NCI-H345 treated with DMSO at 0.1 percent for 48 hours (cell line): ENCODE measurements at regions not wholly inside any gene's neighbourhood (a gene's known extent, or its start where the extent isn't known, plus 50 kb on each side); places are given as distances from the start of the nearest gene placed in this dataset.

Experiments
- DNase-seq: peaks from one replicate; lab custom pipeline; 2025; ENCODE audit not compliant: unreplicated experiment; lab: John Stamatoyannopoulos, UW

DNA sequence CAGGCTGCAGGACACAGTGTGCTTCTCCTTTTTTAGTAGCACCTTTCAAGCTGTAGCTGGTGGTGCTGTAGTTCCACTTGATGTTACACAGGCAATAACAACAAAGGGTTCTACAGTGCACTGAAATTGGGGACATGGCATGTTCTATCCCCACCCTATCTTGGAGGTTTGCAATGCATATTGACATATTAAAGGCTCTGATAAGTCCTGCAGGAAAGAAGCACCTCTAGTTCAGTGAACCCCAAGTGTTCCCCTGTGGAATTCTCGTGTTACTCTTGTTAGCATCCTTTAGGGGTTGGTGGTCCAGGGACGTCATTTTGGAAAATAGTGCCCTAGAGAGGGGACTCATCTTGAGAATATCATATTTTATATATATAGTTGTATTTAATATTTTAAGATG, 337.6 kb downstream of the DHX35 start:
- DNase-seq = no peak

DNA sequence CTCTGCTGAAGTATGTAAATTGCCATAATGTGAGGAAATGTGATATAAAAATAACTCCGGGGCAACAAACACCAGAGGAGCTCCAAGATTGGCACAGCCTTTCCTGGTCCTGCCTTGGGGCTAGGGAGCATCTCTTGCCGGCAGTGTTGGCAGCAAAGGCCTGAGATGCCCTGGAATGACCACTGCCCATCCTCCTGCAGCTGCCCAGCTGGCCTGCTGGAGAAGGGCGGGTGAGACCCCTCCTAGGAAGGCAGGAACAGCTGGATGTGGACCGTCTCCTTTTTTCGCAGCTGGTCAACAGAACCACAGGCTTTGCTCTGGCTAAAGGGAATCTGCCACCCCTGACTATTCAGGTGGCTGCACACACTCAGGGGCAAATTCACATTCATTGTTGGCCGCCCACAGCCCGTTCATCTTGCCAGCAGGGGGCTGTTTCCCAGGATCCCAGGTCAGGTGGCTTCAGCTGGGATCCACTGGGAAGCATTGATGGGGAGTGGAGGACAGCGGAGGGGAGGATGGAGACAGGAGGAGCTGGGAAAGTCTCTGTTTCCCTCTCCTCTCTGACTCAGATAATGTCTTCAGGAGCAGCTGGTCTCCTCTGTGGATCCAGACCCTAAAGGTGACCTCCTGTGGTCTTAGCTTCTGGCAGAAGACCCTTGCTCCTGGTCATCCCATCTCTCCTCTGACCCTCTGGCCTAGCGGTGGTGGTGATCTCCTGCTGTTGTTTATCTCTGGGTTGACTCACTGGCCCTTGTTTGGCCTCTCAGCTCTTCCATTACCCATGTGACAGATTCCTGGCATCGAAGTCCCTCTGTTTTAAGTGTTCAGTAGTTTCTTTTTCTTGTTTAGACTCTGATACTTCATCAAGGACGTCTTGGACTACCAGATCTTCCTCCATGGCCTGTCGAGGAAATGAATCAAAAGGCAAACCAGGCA, 336.7 kb downstream of the DHX35 start:
- no peak for DNase-seq

DNA sequence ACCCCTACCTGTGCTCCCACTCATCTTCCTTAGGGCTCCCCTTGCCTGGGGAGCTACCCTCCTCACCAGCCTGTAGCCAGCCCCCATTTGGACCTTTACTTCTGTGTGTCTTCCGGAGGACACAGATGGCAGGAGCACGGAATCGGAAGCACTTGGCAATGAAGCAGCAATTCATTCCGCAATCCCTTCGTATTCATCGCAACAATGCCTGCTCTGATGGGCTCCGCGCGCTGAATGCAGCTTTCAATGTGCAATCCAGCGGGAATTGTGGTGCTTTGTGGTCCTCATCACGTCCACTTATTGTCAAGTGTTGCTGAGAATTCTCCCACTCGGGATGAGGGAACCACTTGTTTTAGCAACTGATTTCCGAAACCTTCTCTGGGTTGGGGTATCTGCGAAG, 336.0 kb downstream of the DHX35 start:
- DNase-seq = no peak

DNA sequence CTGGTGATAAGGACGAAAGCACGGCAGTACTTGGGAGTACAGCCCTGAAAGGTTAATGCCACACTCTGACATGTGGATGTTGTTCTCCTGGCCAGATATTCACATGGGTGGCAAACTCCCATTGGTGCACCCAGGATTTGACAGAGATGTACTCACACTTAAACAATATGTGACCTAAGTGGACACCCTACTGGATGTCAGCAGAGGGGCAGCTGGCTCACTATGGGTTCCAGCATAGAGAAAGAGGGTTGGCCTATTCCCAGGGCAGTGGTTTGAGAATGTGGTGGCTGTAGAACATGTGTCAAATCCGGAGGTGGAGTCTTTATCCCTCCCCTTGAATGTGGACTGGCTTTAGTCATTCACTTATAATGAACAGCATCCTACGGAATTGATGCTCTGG, 333.2 kb downstream of the DHX35 start:
- DNase-seq = no peak

DNA sequence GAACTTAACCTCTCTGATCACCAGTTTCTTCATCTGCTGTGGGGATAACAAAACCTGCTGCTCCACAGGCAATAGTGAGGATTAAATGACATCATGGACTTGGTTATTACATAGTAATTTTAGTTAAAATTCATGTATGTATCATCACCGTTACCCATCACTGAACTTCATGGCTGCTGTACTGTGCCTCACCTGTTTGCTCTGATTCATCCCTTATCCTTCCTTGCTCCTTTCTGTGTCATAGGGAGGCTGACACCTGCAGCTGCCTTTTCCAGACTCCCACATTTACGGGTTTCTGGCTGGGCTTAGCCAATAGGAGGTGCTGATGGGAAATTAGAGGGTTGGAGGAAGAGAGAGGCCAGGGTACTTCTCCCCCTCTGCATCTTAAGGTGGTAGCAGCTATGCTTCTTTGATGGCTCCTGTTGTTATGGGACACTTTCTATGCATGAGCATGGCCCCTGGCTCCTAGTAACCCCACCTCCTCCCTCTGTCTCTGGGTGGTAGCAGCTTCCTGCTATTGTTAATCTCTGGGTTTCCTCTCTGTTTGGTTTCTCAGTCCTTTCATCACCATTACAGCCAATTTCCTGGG, 332.1 kb downstream of the DHX35 start:
- DNase-seq = no peak

DNA sequence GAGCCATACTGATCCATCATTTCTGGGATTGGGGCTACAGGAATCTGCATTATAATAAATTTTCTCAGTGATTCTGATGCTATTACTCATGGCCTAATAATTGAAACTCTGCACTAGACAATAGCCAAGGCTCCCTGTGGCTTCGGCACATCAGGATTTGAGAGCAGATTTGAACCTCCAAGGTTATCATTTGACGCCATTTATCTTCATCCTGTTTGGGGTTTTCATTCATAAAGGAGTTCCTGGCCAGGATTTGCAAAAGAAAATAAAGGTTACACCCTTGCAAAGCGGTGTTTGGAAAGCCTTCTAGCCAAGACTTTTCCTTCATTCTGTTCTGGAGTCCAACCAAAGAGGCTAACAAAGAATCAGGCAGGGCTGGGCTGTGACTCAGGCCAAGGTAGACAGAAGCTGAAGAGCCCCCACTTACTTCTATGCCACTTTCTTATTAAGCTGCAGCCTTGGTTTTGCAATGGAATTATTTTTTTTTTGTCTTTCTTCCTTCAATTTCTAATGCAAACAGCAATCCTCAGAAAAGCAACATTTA, 330.1 kb downstream of the DHX35 start:
- DNase-seq = no peak

DNA sequence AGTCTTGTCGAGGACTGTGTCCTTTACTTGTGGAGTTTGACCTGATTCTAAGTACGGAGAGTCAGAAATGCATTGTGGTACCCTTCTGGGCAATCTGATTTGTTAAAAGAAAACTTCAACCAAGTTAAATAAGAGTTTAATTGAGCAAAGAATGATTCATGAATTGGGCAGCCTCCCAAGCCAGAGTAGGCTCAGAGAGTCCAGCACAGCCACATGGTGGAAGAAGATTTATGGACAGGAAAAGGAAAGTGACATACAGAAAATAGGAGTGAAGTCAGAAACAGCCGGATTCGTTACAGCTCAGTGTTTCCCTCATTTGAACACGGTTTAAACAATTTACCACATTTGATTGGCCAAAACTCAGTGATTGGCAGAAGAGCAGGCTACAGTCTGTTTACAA, 329.2 kb downstream of the DHX35 start:
- DNase-seq = no peak

DNA sequence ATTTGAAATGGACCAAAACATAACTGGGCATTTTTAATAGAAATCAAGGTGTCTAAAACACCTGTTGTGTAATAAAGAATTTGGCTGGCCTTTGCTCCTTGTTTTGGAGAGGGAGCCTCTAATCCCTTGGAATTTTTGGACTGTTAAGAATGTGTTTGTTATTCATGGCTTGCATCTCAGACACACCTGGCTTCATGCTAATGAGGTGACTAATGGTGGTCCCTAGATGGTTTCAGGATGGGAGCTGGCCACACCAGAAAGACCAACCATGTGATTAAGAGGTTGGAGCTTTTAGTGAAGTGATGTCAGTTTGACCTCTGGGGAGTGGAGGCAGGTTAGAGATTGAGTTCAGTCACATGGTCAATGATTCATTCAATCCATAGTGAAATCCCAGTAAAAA, 328.4 kb downstream of the DHX35 start:
- no peak for DNase-seq

DNA sequence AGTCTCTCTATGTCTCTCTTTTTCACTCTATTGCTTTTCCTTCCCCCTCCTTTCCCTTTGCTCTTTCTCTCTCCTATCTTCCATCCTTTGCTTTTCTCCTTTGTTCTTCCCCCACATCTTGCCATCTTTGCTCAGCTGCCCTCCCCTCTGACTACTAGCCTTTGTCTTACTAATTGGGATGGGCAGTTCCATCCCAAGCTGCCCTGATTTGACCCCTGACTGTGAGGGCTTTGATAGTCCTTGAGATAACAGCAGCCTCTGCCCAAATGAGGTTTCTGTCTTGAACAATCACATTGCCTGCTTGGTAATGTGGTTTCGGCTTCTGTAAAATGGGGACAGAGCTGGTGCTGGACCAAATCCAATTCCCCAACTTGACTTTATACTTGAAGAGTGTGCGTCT, 327.7 kb downstream of the DHX35 start:
- DNase-seq = no peak

DNA sequence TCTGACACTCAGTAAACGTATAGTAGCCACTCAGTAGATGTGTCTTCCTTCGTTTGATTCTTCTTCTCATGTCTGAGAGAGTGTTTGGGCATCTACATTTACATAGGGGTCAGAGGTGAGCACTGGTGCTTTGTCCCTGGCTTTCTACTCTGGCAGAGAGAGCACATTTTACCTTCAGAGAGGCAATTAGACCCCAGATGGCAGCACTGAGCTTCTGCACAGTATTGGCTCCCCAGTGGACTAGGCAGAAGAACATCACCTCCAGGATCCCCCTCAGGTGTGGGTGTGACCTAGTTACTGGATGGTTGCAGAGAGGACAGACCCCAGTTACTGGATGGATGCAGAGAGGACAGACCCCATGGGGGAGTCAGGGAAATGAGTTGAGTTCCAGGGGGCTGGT, 327.2 kb downstream of the DHX35 start:
- DNase-seq = no peak

DNA sequence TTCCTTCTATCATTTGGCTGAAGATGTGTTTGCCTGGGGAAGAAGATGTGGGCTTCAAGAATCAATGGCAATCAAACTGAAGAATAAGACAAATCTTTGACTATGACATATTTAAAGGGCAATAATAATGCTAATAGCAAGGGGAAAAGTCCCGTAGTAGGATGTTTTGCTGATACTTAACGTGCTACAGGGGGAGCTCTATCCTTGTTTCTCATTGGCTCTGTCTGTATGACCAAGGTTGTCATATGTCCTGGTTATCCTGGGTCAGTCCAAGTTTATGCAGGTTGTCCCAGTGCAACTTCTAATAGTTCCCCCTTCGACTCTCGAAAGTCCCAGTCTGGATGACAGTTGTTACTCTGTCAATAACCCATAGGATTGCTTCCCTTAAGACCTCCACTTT, 321.3 kb downstream of the DHX35 start:
- DNase-seq = no peak

DNA sequence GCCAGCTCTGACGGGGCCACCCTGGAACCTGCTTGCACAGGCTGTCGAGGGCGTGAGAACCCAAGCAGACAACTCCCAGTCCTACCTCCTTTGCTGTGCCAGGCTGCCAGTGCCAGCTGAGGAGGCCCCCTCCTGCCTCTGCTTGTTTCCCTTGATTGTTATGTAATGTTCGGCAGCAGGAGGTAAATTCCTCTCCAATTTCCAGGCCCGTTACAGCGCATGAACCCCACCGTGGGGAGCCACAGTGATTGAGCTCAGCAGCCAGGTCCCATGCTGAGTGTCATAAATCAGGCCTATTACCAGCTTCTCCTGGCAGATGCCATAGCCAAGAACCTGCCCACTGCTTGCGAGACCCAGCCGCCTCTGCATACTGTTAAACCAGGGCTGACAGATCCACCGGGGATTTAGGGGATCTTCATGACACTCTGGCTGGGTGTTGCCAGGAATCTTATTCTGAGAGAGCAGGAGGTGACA, 320.5 kb downstream of the DHX35 start:
- DNase-seq = peak; percentile 93

DNA sequence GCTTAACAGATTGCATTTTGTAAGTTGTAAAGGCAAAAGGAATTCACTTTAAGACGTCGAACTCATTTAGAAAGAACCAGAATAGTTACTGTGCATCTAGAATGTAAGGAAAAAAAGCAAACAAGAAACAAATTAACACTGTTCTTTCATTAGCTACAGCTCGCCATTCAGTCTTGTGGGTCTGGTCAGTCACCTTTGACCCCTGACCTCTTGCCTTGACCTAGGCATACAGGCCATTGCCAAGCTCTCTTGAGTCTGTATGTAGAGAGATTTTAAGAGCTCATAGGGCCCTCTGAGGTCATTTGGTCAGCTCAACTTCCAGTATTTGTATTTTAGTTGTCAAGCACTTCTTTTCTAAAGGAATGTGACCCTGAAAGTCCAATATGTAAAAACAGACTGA, 318.7 kb downstream of the DHX35 start:
- no peak for DNase-seq

DNA sequence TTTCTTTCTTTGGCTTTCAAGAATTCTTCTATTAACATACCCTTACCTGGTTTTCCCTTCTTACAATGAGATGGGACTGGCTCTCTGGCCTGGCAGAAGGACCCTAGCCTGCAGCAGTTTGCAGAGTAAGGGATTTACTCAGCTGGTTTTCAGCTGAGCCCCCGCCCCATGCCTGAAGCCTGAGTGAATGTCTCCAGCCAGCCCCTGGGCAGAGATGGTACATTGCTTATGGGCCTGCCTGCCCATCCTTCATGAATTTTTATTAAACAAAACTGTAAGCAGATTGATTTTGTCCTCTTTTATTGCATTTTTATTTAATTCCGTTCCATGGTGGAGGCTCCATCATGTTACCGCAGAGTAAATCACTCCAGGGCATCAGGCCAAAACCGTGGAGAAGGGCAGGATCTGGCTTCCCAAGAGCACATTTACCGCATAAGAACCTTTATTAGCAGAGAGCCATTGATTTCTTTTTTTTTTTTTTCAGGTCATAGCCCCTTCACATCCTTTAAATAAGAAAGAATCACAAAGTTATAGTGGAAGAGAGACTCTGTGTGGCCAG, 316.2 kb downstream of the DHX35 start:
- DNase-seq = no peak

DNA sequence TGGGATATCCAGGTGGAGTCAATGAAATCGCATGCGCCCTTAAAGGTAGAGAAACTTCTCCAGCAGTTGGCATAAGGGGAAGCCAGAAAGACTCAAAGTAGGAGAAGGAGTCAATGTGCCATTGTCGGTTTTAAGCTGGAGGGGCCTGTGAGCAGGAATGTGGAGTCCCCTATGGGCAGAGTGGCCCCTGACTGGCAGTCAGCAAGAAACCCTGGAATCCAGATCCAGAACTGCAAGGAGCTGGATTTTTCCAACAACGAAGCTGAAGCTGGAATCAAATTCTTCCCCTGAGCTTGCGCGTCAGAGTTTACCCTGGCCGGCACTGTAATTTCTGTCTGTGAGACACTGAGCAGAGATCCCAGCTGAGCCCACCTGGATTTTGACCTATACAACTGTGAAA, 315.0 kb downstream of the DHX35 start:
- no peak for DNase-seq

DNA sequence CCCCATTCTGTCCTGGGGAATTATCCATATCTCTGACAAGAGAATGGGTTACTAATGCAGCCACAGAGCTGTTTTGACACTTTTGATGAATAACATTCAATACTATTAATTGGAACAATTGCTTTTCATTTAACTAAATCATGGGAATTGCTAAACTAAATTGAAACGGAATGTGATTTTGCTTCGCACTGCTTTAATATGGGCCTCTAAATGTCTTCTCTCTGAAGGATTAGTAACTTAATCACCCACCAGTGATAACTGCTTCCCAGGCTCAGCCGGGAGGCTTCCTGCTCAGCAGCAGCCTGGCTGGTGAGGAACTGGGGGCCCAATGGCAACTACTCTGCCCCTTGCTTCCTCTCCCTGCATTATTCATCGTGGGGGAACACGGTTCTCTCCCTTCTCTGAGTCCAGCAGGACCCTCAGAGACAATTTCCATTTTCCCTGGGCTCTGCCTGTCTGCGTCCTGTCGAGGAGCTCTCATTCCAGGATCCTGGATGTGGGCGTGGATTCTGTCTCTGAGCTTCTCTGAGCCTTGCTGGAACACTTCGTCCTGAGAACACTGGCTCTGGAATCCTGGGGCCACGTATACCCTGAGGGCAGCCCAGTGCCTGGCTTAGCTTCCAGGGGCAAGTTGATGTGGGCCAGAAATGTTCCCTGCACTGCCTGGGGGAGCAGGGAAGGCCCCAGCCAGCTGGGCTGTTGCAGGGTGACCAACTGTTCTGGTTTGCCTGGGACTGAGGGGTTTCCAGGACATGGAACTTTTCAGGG, 308.9 kb downstream of the DHX35 start:
- no peak for DNase-seq

DNA sequence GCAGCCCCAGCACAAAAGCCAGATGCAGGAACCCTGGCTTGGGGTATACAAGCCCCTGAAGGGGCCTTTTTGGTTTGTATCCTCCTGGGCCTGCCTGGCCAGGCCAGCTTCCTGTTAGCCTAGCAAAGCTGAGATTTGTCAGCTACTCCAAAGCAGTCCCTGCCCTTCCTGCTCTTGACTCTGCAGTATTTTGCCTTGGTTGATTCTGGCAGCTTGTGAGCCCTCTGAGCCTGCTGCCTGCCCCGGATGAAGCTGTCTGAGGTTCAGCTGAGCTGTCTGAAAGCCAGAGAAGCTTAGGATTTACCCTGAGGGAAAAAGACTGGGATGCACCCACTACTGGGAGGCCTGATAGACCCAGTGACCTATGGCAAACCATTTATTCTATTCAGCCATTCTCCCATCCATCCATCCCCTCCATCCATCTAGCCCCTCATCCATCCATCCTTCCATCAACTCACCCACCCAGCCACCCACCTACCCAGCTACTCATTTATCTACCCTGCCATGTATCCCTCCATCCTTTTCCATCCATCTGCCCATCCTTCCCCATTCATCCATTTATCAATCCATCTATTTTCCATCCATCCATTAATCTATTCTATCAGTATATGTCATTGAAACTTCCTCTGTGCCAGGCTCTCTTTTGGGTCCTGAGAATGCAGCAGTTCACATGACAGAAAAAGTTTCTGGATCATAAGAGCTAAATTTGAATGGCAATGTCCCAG, 307.5 kb downstream of the DHX35 start:
- DNase-seq = no peak

DNA sequence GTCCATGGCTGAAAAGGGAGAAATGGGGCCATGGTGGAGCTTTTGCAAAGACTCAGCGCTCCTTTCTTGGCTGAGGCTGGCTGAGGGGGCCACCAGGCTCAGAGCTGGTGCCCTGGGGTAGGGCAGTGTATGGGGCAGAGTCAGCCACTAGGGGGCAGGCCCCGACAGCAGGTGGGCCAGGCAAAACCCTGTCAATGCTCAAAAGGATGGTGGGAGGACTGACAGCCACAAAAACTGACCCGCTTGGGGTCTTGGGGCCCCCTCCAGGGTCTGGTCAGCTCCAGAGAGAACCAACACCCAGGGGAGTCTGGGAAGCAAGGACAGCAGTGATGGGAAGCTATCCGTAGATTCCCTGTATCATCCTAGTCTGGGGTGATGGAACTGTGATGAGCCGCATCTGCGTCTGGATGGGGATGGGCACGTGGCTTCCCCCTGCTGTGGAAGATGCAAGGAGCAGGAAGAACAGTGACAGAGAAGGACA, 306.9 kb downstream of the DHX35 start:
- DNase-seq = peak; percentile 11

DNA sequence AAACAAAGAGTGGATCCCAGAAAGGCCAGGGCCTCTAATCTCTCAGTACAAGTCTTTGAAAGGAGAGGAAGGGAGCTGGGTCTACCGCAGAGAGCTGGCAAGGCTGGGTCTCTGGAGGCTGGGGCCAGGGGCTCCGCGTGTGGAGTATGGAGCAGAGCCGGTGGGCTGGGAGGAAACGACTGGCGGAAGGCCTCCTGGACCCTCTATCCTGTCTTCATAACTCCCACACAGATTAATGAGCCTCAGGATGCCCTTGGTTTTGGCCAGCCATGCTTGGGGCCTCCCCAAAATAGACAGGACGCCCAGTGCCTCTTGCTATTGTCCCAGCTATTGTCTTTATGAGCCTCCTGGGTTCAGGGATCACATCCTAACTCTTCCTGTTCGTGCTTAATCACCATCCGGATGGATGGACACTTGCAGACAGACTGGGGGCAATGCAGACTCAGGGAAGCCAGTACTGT, 306.4 kb downstream of the DHX35 start:
- no peak for DNase-seq

DNA sequence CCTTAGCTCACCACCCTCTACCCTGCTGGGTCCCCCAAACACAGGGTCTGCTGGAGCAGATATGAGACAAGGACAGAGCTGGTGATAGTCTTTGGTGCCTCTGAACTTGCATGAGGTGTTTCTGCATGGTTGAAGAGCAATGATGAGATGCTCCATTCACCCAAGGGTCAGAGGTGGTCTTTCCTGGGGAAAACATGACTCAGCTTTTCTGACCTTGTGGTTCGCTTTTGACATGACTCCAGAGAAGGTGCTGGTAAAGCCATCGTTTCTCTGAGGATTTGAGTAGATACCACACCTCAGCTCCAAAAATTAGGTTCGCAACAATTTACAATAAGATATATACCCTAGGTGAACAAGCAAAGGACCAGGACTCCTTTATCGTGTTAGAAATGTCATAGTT, 304.8 kb downstream of the DHX35 start:
- DNase-seq = no peak
